K562 (cell line): ENCODE measurements at regions not wholly inside any gene's neighbourhood (a gene's known extent, or its start where the extent isn't known, plus 50 kb on each side); places are given as distances from the start of the nearest gene placed in this dataset.
A peak's percentile ranks its signal among the peaks of the same experiment; 100 is the strongest.

ENCODE experiments used
- CHAMP1 ChIP-seq: fragments of 450-650 bp; IDR thresholded peaks from 2 replicates; pipeline ENCODE4 v1.6.1; 2016; ENCODE audit warnings: mild to moderate bottlenecking
- CREB3L1 ChIP-seq: fragments of 450-650 bp; IDR thresholded peaks from 2 replicates; pipeline ENCODE4 v1.6.1; 2014; ENCODE audit warnings: low read depth, mild to moderate bottlenecking, moderate library complexity, borderline replicate concordance
- DDX20 ChIP-seq: fragments of 450-650 bp; IDR thresholded peaks from 2 replicates; pipeline ENCODE4 v1.6.1; 2016; ENCODE audit warnings: missing genetic modification characterization, low read depth, mild to moderate bottlenecking, missing compliant biosample characterization, moderate library complexity
- E2F5 ChIP-seq: sonication (generic); formaldehyde crosslinking; IDR thresholded peaks from 2 replicates; pipeline ENCODE4 v1.8.0; 2022; ENCODE audit warnings: mild to moderate bottlenecking, missing genetic modification reagents
- ETV6 ChIP-seq, 3 experiments: fragments of 150-350 bp in 1 of 3; sonication (generic) in 1 of 3; formaldehyde crosslinking in 1 of 3; IDR thresholded peaks; 2 replicates each; pipeline versions ENCODE4 v1.6.1 to v1.8.0; 2014 to 2022; ENCODE audit warnings: borderline replicate concordance in 2 of 3, low read depth in 2 of 3, antibody characterized with exemption in 1 of 3, low read length in 1 of 3, mild to moderate bottlenecking in 1 of 3, missing genetic modification reagents in 1 of 3
- FOXM1 ChIP-seq, 2 experiments: fragments of 450-650 bp in 1 of 2; sonication (generic) in 1 of 2; formaldehyde crosslinking in 1 of 2; IDR thresholded peaks; 2 replicates each; pipeline versions ENCODE4 v1.6.1 to v1.9.0; 2017 to 2022; ENCODE audit warnings: low read depth in 2 of 2, mild to moderate bottlenecking in 2 of 2, missing genetic modification reagents in 1 of 2, moderate library complexity in 1 of 2
- NFIX ChIP-seq: fragments of 250-450 bp; sonication (Bioruptor Pico); IDR thresholded peaks from 2 replicates; pipeline ENCODE4 v1.4.0; 2020; ENCODE audit warnings: low read depth, mild to moderate bottlenecking, moderate library complexity
- NR2F6 ChIP-seq: fragments of 450-650 bp; formaldehyde crosslinking; IDR thresholded peaks from 2 replicates; pipeline ENCODE4 v1.4.0; 2020; ENCODE audit warnings: mild to moderate bottlenecking
- PRPF4 ChIP-seq: fragments of 200-400 bp; formaldehyde crosslinking; IDR thresholded peaks from one replicate; pipeline ENCODE4 v1.6.1; 2017; ENCODE audit warnings: low read length, low read depth, mild to moderate bottlenecking; ENCODE audit not compliant: insufficient read depth, poor library complexity, severe bottlenecking
- PTRF ChIP-seq: fragments of 450-650 bp; IDR thresholded peaks from 2 replicates; pipeline ENCODE4 v1.6.1; 2016; ENCODE audit warnings: mild to moderate bottlenecking, missing genetic modification characterization, missing compliant biosample characterization
- SRF ChIP-seq, 2 experiments: fragments of 250-450, 450-650 bp in 1 of 2; sonication (Bioruptor Pico) in 1 of 2; sonication (generic) in 1 of 2; formaldehyde crosslinking; IDR thresholded peaks; 2 replicates each; pipeline versions ENCODE4 v1.5.0 to v1.5.1; 2020 to 2022; ENCODE audit warnings: mild to moderate bottlenecking in 1 of 2, missing genetic modification reagents in 1 of 2
- SRSF7 ChIP-seq: fragments of 200-400 bp; formaldehyde crosslinking; optimal IDR thresholded peaks from 2 replicates; pipeline ENCODE3; 2017; ENCODE audit warnings: mild to moderate bottlenecking, low read depth, low read length
- TRIM24 ChIP-seq, 2 experiments: fragments of 450-650 bp; IDR thresholded peaks; 2 replicates each; pipeline ENCODE4 v1.6.1; 2016
- ZBED1 ChIP-seq: IDR thresholded peaks from 2 replicates; pipeline ENCODE4 v1.6.1; 2014
- ZBTB5 ChIP-seq: fragments of 450-650 bp; IDR thresholded peaks from 2 replicates; pipeline ENCODE4 v1.6.1; 2017; ENCODE audit warnings: antibody characterized with exemption
- ZNF280A ChIP-seq: fragments of 450-650 bp; IDR thresholded peaks from 2 replicates; pipeline ENCODE4 v1.6.1; 2018; ENCODE audit warnings: mild to moderate bottlenecking, low read depth; ENCODE audit not compliant: partially characterized antibody

- no peak for TF ChIP-seq CHAMP1
- TF ChIP-seq SRF (CRISPR knock-in tag; IDR thresholded peaks at IDR 0.05) = 0 out of 4 replicates have a peak, but pooled peaks of 1 of the 2 experiments have one; percentile 29
- no peak for TF ChIP-seq E2F5 (CRISPR knock-in tag)
- TF ChIP-seq ETV6 (IDR thresholded peaks at IDR 0.05; ENCODE audit: borderline replicate concordance in 1 of 2, low read depth in 2 of 2, low read length in 1 of 2) = no peak
- TF ChIP-seq ETV6 (CRISPR knock-in tag; IDR thresholded peaks at IDR 0.05; ENCODE audit: borderline replicate concordance) = no peak
- no peak for TF ChIP-seq DDX20 (tag)
- no peak for TF ChIP-seq ZBED1
- no peak for TF ChIP-seq CREB3L1
- no peak for TF ChIP-seq PTRF (tag)
- no peak for TF ChIP-seq FOXM1 (IDR thresholded peaks at IDR 0.05; ENCODE audit: low read depth)
- TF ChIP-seq FOXM1 (CRISPR knock-in tag; IDR thresholded peaks at IDR 0.05; ENCODE audit: low read depth) = no peak
- no peak for TF ChIP-seq NFIX (CRISPR knock-in tag)
- no peak for TF ChIP-seq SRSF7
- TF ChIP-seq TRIM24 (IDR thresholded peaks at IDR 0.05) = peak; percentile 40 to 55; a peak in 2 of 4 replicates
- no peak for TF ChIP-seq NR2F6
- TF ChIP-seq ZBTB5 = no peak
- no peak for TF ChIP-seq PRPF4
- peak; percentile 67 for TF ChIP-seq ZNF280A
These were observed 167.5 kb upstream of the NAMPT start (continued) for GRCh38 chr7:106452031-106452851.
